Neuronal stem cell (in vitro differentiated cells): ENCODE measurements at regions not wholly inside any gene's neighbourhood (a gene's known extent, or its start where the extent isn't known, plus 50 kb on each side); places are given as distances from the start of the nearest gene placed in this dataset.
"Not testable (repeated sequence)": the region's sequence is repeated elsewhere in the genome, so short reads cannot be mapped to it uniquely, and the experiment has no call there.

ENCODE experiments used
- DNase-seq: peaks from one replicate; pipeline ENCODE4 v3.0.0-alpha.2; 2013; ENCODE audit warnings: low spot score
- H2AFZ ChIP-seq: one replicate; pipeline ENCODE4 v1.6.1; 2013; ENCODE audit warnings: mild to moderate bottlenecking, low read length, inconsistent platforms
- H2AK5ac ChIP-seq: 2 replicates; pipeline ENCODE4 v1.6.1; 2013; ENCODE audit warnings: low read depth, mild to moderate bottlenecking, inconsistent platforms, low read length, moderate library complexity, mixed read lengths
- H2BK120ac ChIP-seq: 2 replicates; pipeline ENCODE4 v1.6.1; 2013; ENCODE audit warnings: low read depth, mild to moderate bottlenecking, inconsistent platforms, low read length, moderate library complexity, mixed read lengths
- H2BK12ac ChIP-seq: one replicate; pipeline ENCODE4 v1.6.1; 2013; ENCODE audit warnings: low read length, inconsistent platforms
- H2BK15ac ChIP-seq: 2 replicates; pipeline ENCODE4 v1.6.1; 2013; ENCODE audit warnings: mild to moderate bottlenecking, low read length, inconsistent platforms, mixed read lengths
- H2BK5ac ChIP-seq: one replicate; pipeline ENCODE4 v1.6.1; 2013; ENCODE audit warnings: inconsistent platforms, mild to moderate bottlenecking, low read length, moderate library complexity
- H3K14ac ChIP-seq: one replicate; pipeline ENCODE4 v1.6.1; 2013; ENCODE audit warnings: low read length, inconsistent platforms
- H3K18ac ChIP-seq: 2 replicates; pipeline ENCODE4 v1.6.1; 2013; ENCODE audit warnings: low read length, inconsistent platforms
- H3K23ac ChIP-seq: 2 replicates; pipeline ENCODE4 v1.6.1; 2013; ENCODE audit warnings: low read depth, mild to moderate bottlenecking, mixed read lengths, low read length, inconsistent platforms; ENCODE audit not compliant: poor library complexity
- H3K27ac ChIP-seq: replicated peaks from 3 replicates; pipeline ENCODE4 v1.5.1; 2013; ENCODE audit warnings: low read length, inconsistent platforms
- H3K27me3 ChIP-seq, 3 experiments: 2 replicates each; pipeline ENCODE4 v1.6.1; 2013; ENCODE audit warnings: low read length in 3 of 3, mild to moderate bottlenecking in 2 of 3, inconsistent platforms in 1 of 3, low read depth in 1 of 3, mixed read lengths in 1 of 3, moderate library complexity in 1 of 3; ENCODE audit not compliant: control insufficient read depth in 3 of 3, insufficient read depth in 3 of 3
- H3K36me3 ChIP-seq, 2 donors: replicated peaks in 1 of 2; 2 replicates each; pipeline ENCODE4 v1.6.1; 2013; ENCODE audit warnings: low read length in 2 of 2; ENCODE audit not compliant: control insufficient read depth in 2 of 2, insufficient read depth in 2 of 2
- H3K4ac ChIP-seq: 2 replicates; pipeline ENCODE4 v1.6.1; 2013; ENCODE audit warnings: inconsistent platforms, mild to moderate bottlenecking, low read length, moderate library complexity
- H3K4me1 ChIP-seq, 2 donors: 1 replicate in 1 of 2; 2 replicates in 1 of 2; pipeline ENCODE4 v1.6.1; 2013; ENCODE audit warnings: low read length in 2 of 2, low read depth in 1 of 2; ENCODE audit not compliant: control insufficient read depth in 2 of 2, insufficient read depth in 1 of 2
- H3K4me2 ChIP-seq: one replicate; pipeline ENCODE4 v1.6.1; 2013; ENCODE audit warnings: mild to moderate bottlenecking, low read length, inconsistent platforms; ENCODE audit not compliant: insufficient read depth, poor library complexity, severe bottlenecking
- H3K4me3 ChIP-seq, 2 donors: 2 replicates each; pipeline ENCODE4 v1.5.1; 2013; ENCODE audit warnings: low read length in 2 of 2, mild to moderate bottlenecking in 2 of 2, inconsistent platforms in 1 of 2, moderate library complexity in 1 of 2
- H3K79me1 ChIP-seq: one replicate; pipeline ENCODE4 v1.6.1; 2013; ENCODE audit warnings: low read depth, mild to moderate bottlenecking, inconsistent platforms, low read length, moderate library complexity
- H3K9ac ChIP-seq: one replicate; pipeline ENCODE4 v1.6.1; 2013; ENCODE audit warnings: mild to moderate bottlenecking, low read depth, low read length, inconsistent platforms; ENCODE audit not compliant: poor library complexity
- H3K9me3 ChIP-seq, 2 donors: replicated peaks in 1 of 2; 2 replicates each; pipeline versions ENCODE3 to v1.6.1; 2013; ENCODE audit warnings: low read length in 2 of 2, mild to moderate bottlenecking in 2 of 2, inconsistent platforms in 1 of 2, low read depth in 1 of 2, mixed read lengths in 1 of 2, moderate library complexity in 1 of 2; ENCODE audit not compliant: control insufficient read depth in 2 of 2, insufficient read depth in 1 of 2
- H4K8ac ChIP-seq: one replicate; pipeline ENCODE4 v1.6.1; 2013; ENCODE audit warnings: low read depth, mild to moderate bottlenecking, inconsistent platforms, low read length, moderate library complexity
- H4K91ac ChIP-seq: one replicate; pipeline ENCODE4 v1.6.1; 2013; ENCODE audit warnings: low read length, low read depth, mild to moderate bottlenecking, inconsistent platforms; ENCODE audit not compliant: poor library complexity
- WGBS, 2 donors: extraction: QIAGEN DNeasy Blood & Tissue Kit; methylation state at CpG; one replicate each; pipeline ENCODE4 v1.1.7; 2013; ENCODE audit warnings: missing lambda C conversion rate in 2 of 2, mixed read lengths in 1 of 2; ENCODE audit not compliant: insufficient read length in 2 of 2, insufficient replicate concordance in 1 of 2; ENCODE audit errors: extremely low coverage in 2 of 2; 5-methylcytosine and 5-hydroxymethylcytosine counted together

GRCh38 chr13:33560726-33561125, 257.2 kb upstream of the RFC3 start:
- Histone ChIP-seq H3K23ac (no peak overlapping the region), H2AK5ac (no peak overlapping the region), H3K4me1 (no peaks in the 10 kb centered on the region), H3K18ac (no peak overlapping the region), H3K36me3 (no peaks in the 10 kb centered on the region), H2BK12ac (no peak overlapping the region), H2AFZ (no peak overlapping the region), H3K4me2 (no peak overlapping the region), H3K27me3 (no peaks in the 10 kb centered on the region), H2BK15ac (no peak overlapping the region), H2BK120ac (no peak overlapping the region), H3K79me1 (no peaks in the 10 kb centered on the region), H2BK5ac (no peak overlapping the region), H3K4ac (no peak overlapping the region), H3K9me3 (peaks cover 0 to 2% of the 10 kb centered on the region in 2 donors), H3K27ac (no peak overlapping the region), H3K9ac (no peak overlapping the region), H3K4me3 (no peak overlapping the region), H3K14ac (no peak overlapping the region), H4K8ac (no peak overlapping the region), H4K91ac (no peak overlapping the region)
- no peak for DNase-seq

GRCh38 chr13:33561627-33562026, 256.3 kb upstream of the RFC3 start:
- Histone ChIP-seq H2BK15ac (no peak overlapping the region), H2AK5ac (no peak overlapping the region), H4K91ac (no peak overlapping the region), H3K4me3 (no peak overlapping the region), H2BK12ac (no peak overlapping the region), H3K27me3 (no peaks in the 10 kb centered on the region), H2AFZ (no peak overlapping the region), H3K79me1 (no peaks in the 10 kb centered on the region), H4K8ac (no peak overlapping the region), H3K4me1 (no peaks in the 10 kb centered on the region), H3K4me2 (no peak overlapping the region), H3K9me3 (peaks cover 0 to 2% of the 10 kb centered on the region in 2 donors), H3K36me3 (no peaks in the 10 kb centered on the region), H3K4ac (no peak overlapping the region), H3K9ac (no peak overlapping the region), H2BK120ac (no peak overlapping the region), H3K14ac (no peak overlapping the region), H3K18ac (no peak overlapping the region), H3K27ac (no peak overlapping the region), H2BK5ac (no peak overlapping the region), H3K23ac (no peak overlapping the region)
- DNase-seq, result no peak
- WGBS, 2 donors, result no CpG with 5 or more reads among the region's 2 CpGs

DNA sequence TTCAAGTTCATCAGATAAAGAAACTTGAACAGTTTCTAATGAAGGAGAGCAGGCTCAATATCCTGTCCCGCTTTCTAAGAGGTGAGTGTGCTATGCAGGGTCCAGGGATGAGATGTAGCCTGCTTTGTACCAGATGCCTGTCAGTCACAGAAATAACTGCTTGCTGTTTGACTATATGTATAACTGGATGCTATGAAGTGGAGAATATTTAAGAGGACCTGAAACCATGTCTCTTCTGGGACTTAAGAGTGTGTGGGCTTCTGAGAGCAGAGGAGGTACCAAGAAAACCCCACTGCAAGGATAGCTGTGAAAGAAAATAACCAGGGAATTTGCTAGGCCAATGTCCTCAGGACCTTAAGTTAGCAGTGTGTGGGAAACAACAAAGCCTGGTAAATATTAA, 246.3 kb upstream of the RFC3 start:
- H4K8ac ChIP-seq, result no peak overlapping the region
- H2BK15ac ChIP-seq, result no peak overlapping the region
- no peaks in the 10 kb centered on the region for H3K27me3 ChIP-seq
- H3K4ac ChIP-seq, result no peak overlapping the region
- no peak overlapping the region for H2BK120ac ChIP-seq
- H3K36me3 ChIP-seq, result no peaks in the 10 kb centered on the region
- no peak overlapping the region for H2AK5ac ChIP-seq
- H2BK5ac ChIP-seq, result no peak overlapping the region
- H3K4me3 ChIP-seq, result no peak overlapping the region
- H3K27ac ChIP-seq, result no peak overlapping the region
- no peak overlapping the region for H3K4me2 ChIP-seq
- no CpG with 5 or more reads among the region's 1 CpG for WGBS, 2 donors
- H3K14ac ChIP-seq, result no peak overlapping the region
- DNase-seq, result no peak
- no peak overlapping the region for H3K23ac ChIP-seq
- no peak overlapping the region for H3K18ac ChIP-seq
- no peaks in the 10 kb centered on the region for H3K4me1 ChIP-seq
- no peaks in the 10 kb centered on the region for H3K9me3 ChIP-seq
- H3K9ac ChIP-seq, result no peak overlapping the region
- no peak overlapping the region for H4K91ac ChIP-seq
- no peak overlapping the region for H2AFZ ChIP-seq
- no peak overlapping the region for H2BK12ac ChIP-seq
- no peaks in the 10 kb centered on the region for H3K79me1 ChIP-seq

DNA sequence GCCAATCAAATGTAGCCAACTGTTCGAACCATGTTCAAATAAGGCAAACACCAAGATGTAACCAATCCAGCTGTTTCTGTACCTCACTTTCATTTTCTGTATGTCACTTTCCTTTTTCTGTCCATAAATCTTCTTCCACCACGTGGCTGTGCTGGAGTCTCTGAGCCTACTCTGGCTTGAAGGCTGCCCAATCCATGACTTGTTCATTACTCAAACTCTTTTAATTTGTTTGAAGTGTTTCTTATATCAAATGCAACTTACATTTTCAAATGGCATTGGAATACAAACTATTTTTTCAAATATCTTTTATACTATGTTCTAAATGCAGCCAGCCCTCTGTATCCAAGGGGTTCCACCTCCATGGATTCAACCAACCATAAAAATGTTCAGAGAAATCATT, 245.6 kb upstream of the RFC3 start:
- not testable (repeated sequence) for H2BK120ac ChIP-seq, H2AK5ac ChIP-seq, H3K9ac ChIP-seq, H3K4me1 ChIP-seq, H3K9me3 ChIP-seq, H3K27me3 ChIP-seq, H2BK15ac ChIP-seq, H3K36me3 ChIP-seq, H3K27ac ChIP-seq, H2BK12ac ChIP-seq, DNase-seq, H3K18ac ChIP-seq, H3K4ac ChIP-seq, H2BK5ac ChIP-seq, H2AFZ ChIP-seq, H3K79me1 ChIP-seq, H3K14ac ChIP-seq, H4K91ac ChIP-seq, H3K4me2 ChIP-seq, H4K8ac ChIP-seq, H3K4me3 ChIP-seq, H3K23ac ChIP-seq
- WGBS, 2 donors, result no CpG with 5 or more reads among the region's 2 CpGs
